ENCODE measurements at regions not wholly inside any gene's neighbourhood (a gene's known extent, or its start where the extent isn't known, plus 50 kb on each side); places are given as distances from the start of the nearest gene placed in this dataset.

GRCh38 chr16:6250511-6250910 lies 1082.1 kb upstream of the RBFOX1 start:
- DNase-seq: no peak

- no peak for DNase-seq
Observed at GRCh38 chr16:6249863-6250262, 1082.8 kb upstream of the RBFOX1 start.

DNA sequence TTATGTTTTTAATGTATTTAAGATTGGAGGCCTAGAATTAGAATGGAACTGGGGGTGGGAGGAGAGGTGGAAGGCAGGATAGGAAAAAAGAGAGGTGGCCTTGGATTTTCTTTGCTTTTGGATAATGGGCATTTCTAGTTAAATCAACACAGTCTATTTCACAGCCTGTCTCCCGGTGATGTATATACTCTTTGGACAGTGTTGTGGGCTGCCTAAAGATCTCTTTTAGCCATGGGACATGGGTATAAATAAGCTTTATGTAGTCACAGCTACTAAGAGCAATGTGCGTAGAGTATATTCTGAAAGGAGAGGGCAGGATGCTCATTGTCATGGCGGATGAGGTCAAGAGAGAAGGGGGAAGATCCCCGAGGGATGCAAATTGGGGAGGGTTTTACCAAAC lies 1084.4 kb upstream of the RBFOX1 start:
- DNase-seq: no peak

DNA sequence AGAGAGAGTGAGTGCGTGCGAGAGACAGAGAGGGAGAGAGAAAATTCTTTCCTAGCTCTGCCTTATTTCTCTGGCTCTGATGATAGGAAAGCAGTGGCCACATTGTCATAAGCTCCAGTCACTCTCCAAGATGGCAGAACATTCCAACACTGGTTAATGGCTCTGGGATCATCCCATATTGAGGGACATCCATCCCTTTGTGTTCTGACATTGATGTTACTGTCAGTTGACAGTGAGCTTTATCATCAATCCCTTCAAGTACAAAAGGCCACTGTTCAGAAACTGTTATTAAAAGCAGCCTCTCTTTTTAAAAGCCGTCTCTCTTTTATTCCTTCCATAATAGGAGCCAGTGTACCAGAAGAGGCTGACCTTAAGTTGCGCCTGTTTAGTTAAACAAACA lies 1084.9 kb upstream of the RBFOX1 start:
- DNase-seq: no peak

DNA sequence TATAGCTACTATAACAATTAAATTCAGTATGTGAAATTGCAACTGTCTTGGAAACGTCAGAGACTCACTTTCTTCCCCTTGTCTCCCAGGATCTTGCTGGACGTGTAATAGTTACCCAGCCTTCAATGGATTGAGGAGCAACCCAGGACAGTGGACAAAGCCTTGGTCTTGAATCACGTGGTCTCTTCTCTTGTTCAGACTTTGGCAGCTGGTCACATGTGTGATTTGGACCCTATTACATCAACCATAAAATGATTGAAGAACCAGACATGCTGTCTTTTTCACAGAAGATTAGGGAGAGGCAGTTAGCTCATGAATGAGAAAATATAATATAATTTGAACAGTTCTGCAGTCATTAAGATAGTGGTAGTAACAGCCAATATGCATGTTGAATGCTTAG lies 1085.5 kb upstream of the RBFOX1 start:
- DNase-seq: no peak

DNA sequence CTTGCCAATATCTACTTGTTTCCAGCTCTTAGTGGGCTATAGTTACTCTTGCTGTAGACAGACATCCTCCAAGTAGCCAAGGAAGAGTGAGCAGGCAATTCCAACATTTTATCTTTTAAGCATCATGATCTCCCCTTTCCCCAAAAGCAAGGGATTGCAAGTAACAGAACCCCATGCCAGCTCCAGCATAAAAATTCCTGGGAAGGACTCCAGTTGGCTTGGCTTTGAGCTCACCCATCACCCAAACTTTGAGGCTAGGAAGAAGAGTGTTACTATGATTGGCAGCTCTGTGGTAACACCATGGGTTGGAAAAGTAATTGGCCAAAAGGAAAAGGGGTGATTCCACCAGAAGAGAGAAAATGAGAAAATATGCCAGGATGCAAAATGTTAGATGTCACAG lies 1086.4 kb upstream of the RBFOX1 start:
- no peak for DNase-seq

GRCh38 chr16:6232056-6232455 lies 1100.6 kb upstream of the RBFOX1 start:
- no peak for DNase-seq

GRCh38 chr16:6231398-6231797 lies 1101.2 kb upstream of the RBFOX1 start:
- no peak for DNase-seq

DNA sequence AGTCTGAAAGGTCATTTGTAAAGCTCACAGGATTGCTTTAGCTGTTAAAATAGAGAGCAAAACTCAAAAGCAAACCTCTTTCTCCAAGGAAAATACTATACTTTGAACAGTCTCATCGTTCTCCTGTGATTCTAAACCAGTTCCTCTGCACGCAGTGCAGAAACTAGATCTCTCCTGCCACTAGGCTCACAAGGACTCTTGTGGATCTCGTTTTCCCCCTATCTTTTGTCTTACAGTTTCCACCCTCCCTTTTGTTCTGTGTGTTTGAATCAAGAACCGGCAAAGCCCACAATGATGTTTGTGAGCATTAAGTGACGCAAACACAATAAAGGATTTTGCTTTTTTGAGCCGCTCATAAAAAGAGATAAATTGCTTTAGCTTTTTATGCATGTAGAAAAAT lies 1103.5 kb upstream of the RBFOX1 start:
- no peak for DNase-seq

DNA sequence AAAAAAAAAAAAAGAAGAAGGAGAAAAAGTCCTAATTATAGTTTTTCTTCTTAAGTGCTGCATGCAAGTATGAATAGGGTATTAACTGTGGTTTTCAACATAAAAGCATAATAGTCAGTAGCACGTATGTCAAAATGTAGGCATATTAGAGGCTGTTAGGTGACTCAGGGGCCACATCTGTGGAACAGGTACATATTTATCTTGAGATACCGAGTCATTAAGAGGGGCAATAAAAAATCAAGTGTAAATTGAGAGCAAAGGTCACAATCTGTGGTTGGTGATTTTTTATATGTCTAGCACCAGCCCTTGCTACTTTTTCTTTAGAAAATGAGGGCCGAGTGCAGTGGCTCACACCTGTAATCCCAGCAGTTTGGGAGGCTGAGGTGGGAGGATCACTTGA lies 1113.8 kb upstream of the RBFOX1 start:
- no peak for DNase-seq

GRCh38 chr16:6216836-6217235 lies 1115.8 kb upstream of the RBFOX1 start:
- no peak for DNase-seq

DNA sequence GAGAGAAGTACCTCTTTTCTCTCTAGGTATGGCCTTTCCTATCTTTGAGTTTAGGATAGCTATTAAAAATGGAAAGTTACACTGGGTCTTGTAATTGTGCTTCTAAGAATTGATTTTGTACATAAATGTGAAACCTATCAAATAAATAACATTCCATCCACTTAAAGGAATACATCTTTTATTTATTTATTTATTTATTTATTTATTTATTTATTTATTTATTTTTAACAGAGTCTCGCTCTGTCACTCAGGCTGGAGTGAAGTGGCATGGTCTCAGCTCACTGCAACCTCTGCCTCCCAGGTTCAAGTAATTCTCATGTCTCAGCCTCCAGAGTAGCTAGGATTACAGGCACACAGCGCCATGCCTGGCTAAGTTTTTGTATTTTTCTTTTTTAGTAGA lies 1114.0 kb upstream of the EEF2KMT start:
- no peak for DNase-seq

GRCh38 chr16:6209355-6209930 lies 1111.8 kb upstream of the EEF2KMT start:
- no peak for DNase-seq

DNA sequence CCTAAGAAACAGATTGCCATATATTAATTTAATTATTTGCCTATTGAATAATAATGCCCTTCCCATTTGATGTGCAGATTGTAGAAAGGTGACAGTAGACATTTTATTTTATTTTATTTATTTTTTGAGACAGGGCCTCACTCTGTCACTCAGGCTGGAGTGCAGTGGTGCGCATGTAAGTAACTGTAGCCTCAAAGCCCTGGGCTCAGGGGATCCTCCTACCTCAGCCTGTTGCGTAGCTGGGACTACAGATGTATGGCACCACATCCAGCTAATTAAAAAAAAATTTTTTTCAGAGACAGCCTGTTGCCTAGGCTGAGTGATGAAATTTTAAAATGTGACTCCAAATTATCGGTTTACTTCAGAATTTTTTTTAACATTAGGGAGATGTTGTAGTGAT lies 1110.0 kb upstream of the EEF2KMT start:
- DNase-seq: no peak

DNA sequence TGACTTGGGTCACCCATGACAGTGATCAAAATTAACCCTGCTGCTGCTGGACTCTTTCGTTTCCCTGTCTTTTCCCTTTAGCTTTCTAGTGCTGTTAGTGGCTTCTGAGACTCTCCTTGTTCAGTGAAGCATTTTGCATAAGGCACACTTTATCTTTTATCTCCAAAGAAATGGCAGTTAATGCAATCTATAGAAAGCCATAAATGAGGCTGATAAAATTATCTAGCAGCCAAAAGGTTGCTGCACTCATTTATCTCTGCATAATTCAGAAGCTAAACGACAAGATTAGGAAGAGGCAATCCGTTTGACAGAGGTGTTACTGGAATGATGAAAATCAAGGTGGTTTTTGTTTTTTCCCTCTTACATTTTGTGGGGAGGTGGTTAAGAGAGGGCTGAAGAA lies 1109.5 kb upstream of the EEF2KMT start:
- DNase-seq: no peak

DNA sequence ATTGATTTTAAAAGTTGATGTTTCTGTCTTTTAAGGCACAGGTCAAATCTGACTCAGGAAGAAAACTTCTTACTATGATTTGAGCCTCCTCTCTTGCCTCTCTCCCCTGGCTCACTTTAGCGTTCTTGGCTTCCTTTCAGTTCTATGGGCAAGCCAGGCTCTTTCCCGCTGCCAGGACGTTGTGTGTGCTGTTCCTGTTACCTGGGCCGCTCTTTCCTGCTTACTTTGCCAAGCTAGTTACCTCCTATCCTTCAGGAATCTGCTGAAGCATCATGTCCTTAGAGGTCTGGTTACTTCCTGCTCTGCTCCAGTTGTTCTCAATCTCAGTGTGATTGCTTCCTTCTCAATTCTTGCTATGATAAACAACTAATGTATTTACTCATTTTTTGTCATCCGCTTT lies 1108.5 kb upstream of the EEF2KMT start:
- DNase-seq: no peak

- no peak for DNase-seq
Observed at GRCh38 chr16:6204945-6205344, 1107.3 kb upstream of the EEF2KMT start.

DNA sequence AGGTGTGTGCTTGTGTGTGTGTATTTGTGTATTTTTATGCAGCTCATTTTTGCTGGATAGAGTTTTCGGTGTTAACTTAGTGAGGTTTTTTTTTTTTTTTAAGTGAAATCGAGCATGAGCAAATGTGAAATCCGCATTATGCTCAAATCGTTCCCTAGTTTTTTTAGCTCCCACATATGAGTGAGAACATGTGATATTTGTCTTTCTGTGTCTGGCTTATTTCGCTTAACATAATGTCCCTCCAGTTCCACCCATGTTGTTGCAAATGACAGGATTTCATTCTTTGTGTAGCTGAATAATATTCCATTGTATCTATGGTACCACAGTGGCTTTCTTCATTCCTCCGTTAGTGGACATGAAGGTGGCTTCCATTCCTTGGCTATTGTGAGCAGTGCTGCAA lies 1103.3 kb upstream of the EEF2KMT start:
- no peak for DNase-seq

DNA sequence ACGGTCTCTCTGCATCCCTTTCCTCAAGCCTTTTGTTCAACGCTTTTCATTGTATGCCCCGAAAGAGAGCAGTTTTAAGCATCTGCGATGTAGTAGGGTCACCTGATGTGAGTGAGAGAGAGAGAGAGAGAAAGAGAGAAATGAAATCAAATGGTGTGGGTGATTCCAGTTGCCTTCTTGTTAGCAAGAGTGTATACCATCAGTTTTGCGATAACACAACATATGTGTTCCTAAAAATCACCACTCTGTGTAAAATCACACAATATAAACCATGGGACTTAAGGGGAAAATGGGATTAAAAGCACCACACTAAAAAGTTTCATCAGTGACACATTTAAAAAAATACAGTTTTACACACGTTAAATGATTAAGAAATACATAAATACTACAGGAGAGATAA lies 1102.7 kb upstream of the EEF2KMT start:
- DNase-seq: no peak

- DNase-seq: no peak
Observed at GRCh38 chr16:6195966-6196365, 1098.4 kb upstream of the EEF2KMT start.

DNA sequence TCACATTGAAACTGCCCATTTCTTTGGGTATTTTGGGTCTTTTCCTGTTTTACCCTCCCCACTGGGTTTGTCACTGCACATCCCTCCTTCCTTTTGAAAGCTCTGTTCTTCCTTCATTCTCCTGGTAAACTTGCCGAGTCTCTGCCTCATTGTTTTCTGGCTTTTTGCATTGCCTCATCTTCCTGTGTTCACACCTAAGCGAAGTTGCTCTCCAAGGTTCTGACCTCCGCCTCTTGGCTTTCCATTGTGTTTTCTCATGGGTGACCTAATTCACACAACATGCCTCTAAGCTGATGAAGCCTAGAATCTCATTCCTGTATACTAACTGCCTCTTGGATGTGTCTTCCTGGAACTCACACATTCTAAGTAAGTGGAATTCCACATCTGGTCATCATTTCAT lies 1096.1 kb upstream of the EEF2KMT start:
- DNase-seq: no peak

GRCh38 chr16:6192984-6193383 lies 1095.4 kb upstream of the EEF2KMT start:
- no peak for DNase-seq

DNA sequence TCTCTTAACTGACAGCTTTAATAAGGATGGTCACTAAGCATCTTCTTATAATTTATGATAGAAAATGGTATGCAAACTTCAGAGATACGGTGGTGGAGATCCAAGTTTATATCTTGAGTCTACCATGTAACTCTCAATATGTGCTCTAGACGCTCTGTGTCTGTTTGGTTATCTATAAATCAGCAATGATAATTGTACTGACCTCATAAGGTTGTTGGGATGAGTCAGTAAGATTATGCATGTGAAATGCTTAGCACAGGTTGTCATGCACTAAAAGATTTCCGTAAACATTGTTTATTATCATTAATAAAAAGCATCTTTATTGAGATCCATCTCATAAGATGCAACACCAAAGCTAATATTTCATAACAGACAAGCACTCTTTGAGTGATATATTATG lies 1094.9 kb upstream of the EEF2KMT start:
- no peak for DNase-seq

DNA sequence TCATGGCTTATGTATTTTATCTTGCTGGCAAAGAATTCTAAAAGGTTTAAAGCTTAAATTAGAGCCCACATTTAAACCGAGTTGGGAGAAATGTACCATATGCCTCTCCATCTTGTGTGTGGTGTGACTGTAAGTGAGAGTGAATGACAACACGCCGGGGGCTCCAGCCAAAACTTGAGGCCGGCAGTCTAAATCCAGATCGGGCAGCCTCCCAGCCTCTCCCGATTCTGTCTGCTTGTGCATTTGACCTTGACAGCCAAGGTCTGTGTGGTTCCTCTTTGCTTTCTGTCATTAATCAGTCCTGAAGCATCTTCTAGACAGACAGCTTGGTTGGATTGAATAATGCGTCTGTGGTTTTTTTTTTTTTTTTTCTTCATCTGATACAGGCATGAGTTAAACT lies 1093.2 kb upstream of the EEF2KMT start:
- no peak for DNase-seq

GRCh38 chr16:6189216-6189615 lies 1091.6 kb upstream of the EEF2KMT start:
- no peak for DNase-seq

DNA sequence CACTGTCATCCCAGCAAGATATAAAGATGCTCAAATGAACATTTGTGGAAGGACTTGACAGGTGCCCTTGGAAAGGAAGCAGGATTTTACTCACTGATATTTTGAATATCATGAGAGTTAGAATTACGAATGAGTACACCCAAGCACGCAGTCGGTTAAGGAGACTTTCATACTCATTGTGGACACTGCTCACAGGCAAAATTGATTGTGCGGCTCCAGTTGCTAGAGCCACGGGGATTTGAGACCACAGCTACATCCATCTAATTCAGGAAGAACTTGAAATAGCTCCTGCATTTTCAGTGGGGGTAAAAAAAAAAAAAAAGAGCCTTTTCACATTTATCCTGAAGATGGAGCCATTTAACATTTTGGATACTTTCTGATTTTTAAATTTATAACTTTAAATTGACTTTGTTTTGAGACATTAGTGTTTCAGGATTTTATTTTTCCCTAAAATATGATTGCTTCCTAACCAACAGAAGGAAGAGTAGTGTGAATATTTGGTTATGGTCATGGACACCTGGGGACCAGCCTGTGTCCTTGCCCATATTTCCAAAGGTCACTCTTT lies 1080.1 kb upstream of the EEF2KMT start:
- no peak for DNase-seq
